Stomach (tissue), 8 donors: ENCODE measurements at regions not wholly inside any gene's neighbourhood (a gene's known extent, or its start where the extent isn't known, plus 50 kb on each side); places are given as distances from the start of the nearest gene placed in this dataset.

ENCODE experiments used
- DNase-seq, 2 donors: peaks; one replicate each; pipeline versions ENCODE4 v3.0.0 to v3.0.0-alpha.2; 2013 to 2019
- H3K27ac ChIP-seq, 5 donors: fragments of 200-600 bp in 4 of 5; sonication (generic) in 4 of 5; one replicate each; pipeline ENCODE4 v1.5.1; 2013 to 2019; ENCODE audit warnings: mild to moderate bottlenecking in 1 of 5, moderate library complexity in 1 of 5
- H3K27me3 ChIP-seq, 3 donors: fragments of 200-600 bp; sonication (generic); one replicate each; pipeline ENCODE4 v1.5.1; 2017 to 2019; ENCODE audit warnings: mixed run types in 1 of 3
- H3K36me3 ChIP-seq, 4 donors: fragments of 200-600 bp; sonication (generic); 1 replicate in 3 of 4; 2 replicates in 1 of 4; pipeline ENCODE4 v1.5.1; 2016 to 2019
- H3K4me1 ChIP-seq, 4 donors: fragments of 200-600 bp; sonication (generic); one replicate each; pipeline ENCODE4 v1.5.1; 2016 to 2019
- H3K4me3 ChIP-seq, 4 donors: fragments of 200-600 bp; sonication (generic) in 3 of 4; one replicate each; pipeline ENCODE4 v1.5.1; 2016 to 2019; ENCODE audit warnings: mild to moderate bottlenecking in 1 of 4
- H3K9me3 ChIP-seq, 4 donors: fragments of 200-600 bp; sonication (generic); one replicate each; pipeline ENCODE4 v1.5.1; 2016 to 2019
- CTCF ChIP-seq, 7 experiments: fragments of 450-650 bp in 4 of 7; fragments of 200-600 bp in 3 of 7; sonication (generic) in 3 of 7; IDR thresholded peaks; one replicate each; pipeline ENCODE4 v1.5.1; 2016 to 2019; ENCODE audit warnings: antibody characterized with exemption in 7 of 7, control low read depth in 2 of 7, mild to moderate bottlenecking in 1 of 7
- EP300 ChIP-seq: sonication (generic); formaldehyde crosslinking; IDR thresholded peaks from one replicate; pipeline ENCODE4 v1.6.1; 2017; ENCODE audit warnings: antibody characterized with exemption
- POLR2A ChIP-seq, 4 donors: fragments of 450-650 bp; IDR thresholded peaks; one replicate each; pipeline ENCODE4 v1.6.1; 2016; ENCODE audit warnings: antibody characterized with exemption in 4 of 4, control low read depth in 2 of 4, mild to moderate bottlenecking in 1 of 4, moderate library complexity in 1 of 4
- POLR2AphosphoS5 ChIP-seq, 3 donors: sonication (generic); formaldehyde crosslinking; IDR thresholded peaks; one replicate each; pipeline ENCODE4 v1.6.1; 2016; ENCODE audit warnings: antibody characterized with exemption in 3 of 3
- WGBS, 5 donors: extraction: QIAGEN DNeasy Blood & Tissue Kit in 3 of 5; methylation state at CpG; one replicate each; pipeline versions ENCODE4 v1.1.5 to v1.1.7; 2013 to 2018; 5-methylcytosine and 5-hydroxymethylcytosine counted together
- intact Hi-C: fragments of 100-400 bp; cut with DNase I; formaldehyde crosslinking; loops from one replicate; pipeline ENCODE4 v1.15.1; 2023; ENCODE audit warnings: low total_unique reads
- donor health status: healthy with polysubstance abuse.
- donor health status: Bipolar disorder and iron deficiency.
- donor health status: healthy.

- Histone ChIP-seq H3K4me1 (no peaks in the 10 kb centered on the region), H3K4me3 (no peak overlapping the region), H3K27me3 (no peaks in the 10 kb centered on the region), H3K36me3 (no peaks in the 10 kb centered on the region), H3K9me3 (no peaks in the 10 kb centered on the region), H3K27ac (no peak overlapping the region)
- DNase-seq: peak in 1 of 2 donors; percentile 15
- intact Hi-C loops: no loop called here
- TF ChIP-seq POLR2A (IDR thresholded peaks at IDR 0.05) (no peak), CTCF (IDR thresholded peaks at IDR 0.05) (no peak), POLR2AphosphoS5 (IDR thresholded peaks at IDR 0.05) (no peak), EP300 (no peak)
- 66 to 78% (median 74%) methylated on average over 6 to 7 of the region's 7 CpGs for WGBS, 5 donors
Observed at GRCh38 chrX:7219153-7219705, 71.3 kb upstream of the PUDP start.

- H3K9me3 ChIP-seq: no peaks in the 10 kb centered on the region
- WGBS, 5 donors: 80 to 91% (median 83%) methylated on average over 8 of the region's 8 CpGs
- TF ChIP-seq CTCF (IDR thresholded peaks at IDR 0.05) (no peak), POLR2A (IDR thresholded peaks at IDR 0.05) (no peak), POLR2AphosphoS5 (IDR thresholded peaks at IDR 0.05) (no peak), EP300 (no peak)
- intact Hi-C loops: no loop called here
- no peak for DNase-seq
- H3K36me3 ChIP-seq: no peaks in the 10 kb centered on the region
- H3K4me3 ChIP-seq: no peak overlapping the region
- no peaks in the 10 kb centered on the region for H3K27me3 ChIP-seq
- no peaks in the 10 kb centered on the region for H3K4me1 ChIP-seq
- H3K27ac ChIP-seq: no peak overlapping the region
Observed at GRCh38 chrX:7218321-7219152, 70.6 kb upstream of the PUDP start.

- no peak overlapping the region for H3K27ac ChIP-seq
- 92 to 99% (median 94%) methylated on average over 6 of the region's 6 CpGs for WGBS, 5 donors
- TF ChIP-seq CTCF (IDR thresholded peaks at IDR 0.05) (no peak), EP300 (no peak), POLR2A (IDR thresholded peaks at IDR 0.05) (no peak), POLR2AphosphoS5 (IDR thresholded peaks at IDR 0.05) (no peak)
- H3K9me3 ChIP-seq: no peaks in the 10 kb centered on the region
- no peaks in the 10 kb centered on the region for H3K27me3 ChIP-seq
- DNase-seq: no peak
- no peaks in the 10 kb centered on the region for H3K4me1 ChIP-seq
- no peak overlapping the region for H3K4me3 ChIP-seq
- intact Hi-C loops: no loop called here
- H3K36me3 ChIP-seq: no peaks in the 10 kb centered on the region
Observed at GRCh38 chrX:7216981-7217587, 69.1 kb upstream of the PUDP start.

GRCh38 chrX:7215842-7216241, 67.9 kb upstream of the PUDP start:
- no peak for TF ChIP-seq POLR2AphosphoS5 (IDR thresholded peaks at IDR 0.05)
- no peak for TF ChIP-seq POLR2A (IDR thresholded peaks at IDR 0.05)
- no peak for TF ChIP-seq EP300
- no peak for TF ChIP-seq CTCF (IDR thresholded peaks at IDR 0.05)
- H3K9me3 ChIP-seq: no peaks in the 10 kb centered on the region

More at GRCh38 chrX:7215842-7216241, 67.9 kb upstream of the PUDP start:
- Histone ChIP-seq H3K4me1 (no peaks in the 10 kb centered on the region), H3K4me3 (no peak overlapping the region), H3K27me3 (no peaks in the 10 kb centered on the region), H3K36me3 (no peaks in the 10 kb centered on the region), H3K27ac (no peak overlapping the region)
- intact Hi-C loops: no loop called here
- no peak for DNase-seq
